ENCODE measurements at regions not wholly inside any gene's neighbourhood (a gene's known extent, or its start where the extent isn't known, plus 50 kb on each side); places are given as distances from the start of the nearest gene placed in this dataset.

DNA sequence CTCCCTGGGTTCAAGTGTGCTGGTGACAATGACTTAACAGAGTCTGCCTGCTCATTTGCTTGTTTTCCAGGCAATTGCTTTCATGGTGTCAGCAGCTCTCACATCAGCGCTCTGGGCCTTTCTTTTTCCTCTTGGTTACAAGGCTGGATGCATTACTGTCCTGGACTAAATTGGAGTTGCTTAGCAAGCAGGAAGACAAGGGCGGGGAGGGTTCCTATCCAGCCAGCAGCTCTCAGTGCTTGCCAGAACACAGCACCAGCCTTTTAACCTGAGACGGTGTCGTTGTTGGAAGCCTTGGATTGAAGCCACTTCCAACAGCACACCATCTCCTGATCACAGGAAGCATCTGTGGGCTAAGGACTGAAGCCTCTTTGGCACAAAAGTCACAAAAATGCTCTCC is 606.9 kb downstream of the CDH26 start:
- TF ChIP-seq, protein P1, sequence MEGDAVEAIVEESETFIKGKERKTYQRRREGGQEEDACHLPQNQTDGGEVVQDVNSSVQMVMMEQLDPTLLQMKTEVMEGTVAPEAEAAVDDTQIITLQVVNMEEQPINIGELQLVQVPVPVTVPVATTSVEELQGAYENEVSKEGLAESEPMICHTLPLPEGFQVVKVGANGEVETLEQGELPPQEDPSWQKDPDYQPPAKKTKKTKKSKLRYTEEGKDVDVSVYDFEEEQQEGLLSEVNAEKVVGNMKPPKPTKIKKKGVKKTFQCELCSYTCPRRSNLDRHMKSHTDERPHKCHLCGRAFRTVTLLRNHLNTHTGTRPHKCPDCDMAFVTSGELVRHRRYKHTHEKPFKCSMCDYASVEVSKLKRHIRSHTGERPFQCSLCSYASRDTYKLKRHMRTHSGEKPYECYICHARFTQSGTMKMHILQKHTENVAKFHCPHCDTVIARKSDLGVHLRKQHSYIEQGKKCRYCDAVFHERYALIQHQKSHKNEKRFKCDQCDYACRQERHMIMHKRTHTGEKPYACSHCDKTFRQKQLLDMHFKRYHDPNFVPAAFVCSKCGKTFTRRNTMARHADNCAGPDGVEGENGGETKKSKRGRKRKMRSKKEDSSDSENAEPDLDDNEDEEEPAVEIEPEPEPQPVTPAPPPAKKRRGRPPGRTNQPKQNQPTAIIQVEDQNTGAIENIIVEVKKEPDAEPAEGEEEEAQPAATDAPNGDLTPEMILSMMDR (IDR thresholded peaks at IDR 0.05; ENCODE audit: low read depth, low read length, missing control alignments) = no peak
- no peak for DNase-seq
- in situ Hi-C loops (cut with HindIII; ENCODE audit: low pct_ligation_motif_present, low sequenced_read_pairs) = no loop called here
- no peaks in the 10 kb centered on the region for H3K27me3 ChIP-seq (replicated peaks)
- H3K36me3 ChIP-seq (replicated peaks) = no peaks in the 10 kb centered on the region
- H3K27ac ChIP-seq = no peak overlapping the region
- no peak overlapping the region for H3K4me3 ChIP-seq (ENCODE audit: low read depth, low read length)

GRCh38 chr20:60565551-60565950 is 607.3 kb downstream of the CDH26 start:
- DNase-seq = no peak
- in situ Hi-C loops (cut with HindIII; ENCODE audit: low pct_ligation_motif_present, low sequenced_read_pairs) = no loop called here
- H3K27ac ChIP-seq = no peak overlapping the region
- no peaks in the 10 kb centered on the region for H3K36me3 ChIP-seq (replicated peaks)
- TF ChIP-seq, protein P1 (IDR thresholded peaks at IDR 0.05; ENCODE audit: low read depth, low read length, missing control alignments) = no peak
- no peaks in the 10 kb centered on the region for H3K27me3 ChIP-seq (replicated peaks)
- no peak overlapping the region for H3K4me3 ChIP-seq (ENCODE audit: low read depth, low read length)

GRCh38 chr20:60569116-60569515 is 610.9 kb downstream of the CDH26 start:
- DNase-seq = no peak
- Histone ChIP-seq H3K36me3 (replicated peaks) (no peaks in the 10 kb centered on the region), H3K27me3 (replicated peaks) (no peaks in the 10 kb centered on the region), H3K4me3 (ENCODE audit: low read depth, low read length) (no peak overlapping the region), H3K27ac (no peak overlapping the region)
- in situ Hi-C loops (cut with HindIII; ENCODE audit: low pct_ligation_motif_present, low sequenced_read_pairs) = no loop called here
- TF ChIP-seq, protein P1 (IDR thresholded peaks at IDR 0.05; ENCODE audit: low read depth, low read length, missing control alignments) = no peak

DNA sequence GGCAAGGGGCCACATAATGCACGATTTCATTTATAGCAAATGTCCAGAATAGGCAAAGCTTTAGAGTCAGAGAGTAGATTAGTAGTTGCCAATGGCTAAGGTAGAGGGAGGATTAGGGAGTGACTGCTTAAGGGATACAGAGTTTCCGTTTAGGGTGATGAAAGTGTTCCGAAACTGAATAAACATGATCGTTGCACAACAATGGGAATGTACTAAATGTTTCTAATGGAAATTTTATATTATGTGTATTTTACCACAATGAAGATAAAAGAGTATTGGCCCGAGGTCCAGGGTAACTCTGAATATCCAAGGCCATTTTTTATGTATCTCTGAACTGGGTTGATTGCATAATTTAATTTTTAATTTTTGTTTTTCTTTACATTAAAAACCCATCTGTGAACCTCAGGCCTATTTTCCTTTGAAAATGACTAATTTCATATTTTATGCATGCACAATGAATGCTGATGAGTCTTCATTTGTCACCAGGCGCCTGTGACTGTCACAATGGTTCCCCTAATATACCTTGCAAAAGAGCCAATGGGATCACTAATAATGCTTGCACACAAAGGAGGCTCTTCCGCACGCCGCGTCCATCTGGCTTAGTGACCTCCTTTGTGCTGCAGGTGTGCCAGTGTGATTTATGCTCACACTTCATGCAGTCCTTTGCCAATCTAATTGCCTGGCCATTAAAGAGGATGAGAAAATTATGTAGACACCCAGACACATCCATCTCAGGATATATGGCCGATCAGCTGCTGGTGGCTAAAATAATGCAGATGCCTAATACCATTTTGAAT is 612.5 kb downstream of the CDH26 start:
- no peaks in the 10 kb centered on the region for H3K36me3 ChIP-seq (replicated peaks)
- no peaks in the 10 kb centered on the region for H3K27me3 ChIP-seq (replicated peaks)
- TF ChIP-seq, protein P1 (IDR thresholded peaks at IDR 0.05; ENCODE audit: low read depth, low read length, missing control alignments) = no peak
- H3K27ac ChIP-seq = no peak overlapping the region
- in situ Hi-C loops (cut with HindIII; ENCODE audit: low pct_ligation_motif_present, low sequenced_read_pairs) = no loop called here
- no peak overlapping the region for H3K4me3 ChIP-seq (ENCODE audit: low read depth, low read length)
- no peak for DNase-seq

DNA sequence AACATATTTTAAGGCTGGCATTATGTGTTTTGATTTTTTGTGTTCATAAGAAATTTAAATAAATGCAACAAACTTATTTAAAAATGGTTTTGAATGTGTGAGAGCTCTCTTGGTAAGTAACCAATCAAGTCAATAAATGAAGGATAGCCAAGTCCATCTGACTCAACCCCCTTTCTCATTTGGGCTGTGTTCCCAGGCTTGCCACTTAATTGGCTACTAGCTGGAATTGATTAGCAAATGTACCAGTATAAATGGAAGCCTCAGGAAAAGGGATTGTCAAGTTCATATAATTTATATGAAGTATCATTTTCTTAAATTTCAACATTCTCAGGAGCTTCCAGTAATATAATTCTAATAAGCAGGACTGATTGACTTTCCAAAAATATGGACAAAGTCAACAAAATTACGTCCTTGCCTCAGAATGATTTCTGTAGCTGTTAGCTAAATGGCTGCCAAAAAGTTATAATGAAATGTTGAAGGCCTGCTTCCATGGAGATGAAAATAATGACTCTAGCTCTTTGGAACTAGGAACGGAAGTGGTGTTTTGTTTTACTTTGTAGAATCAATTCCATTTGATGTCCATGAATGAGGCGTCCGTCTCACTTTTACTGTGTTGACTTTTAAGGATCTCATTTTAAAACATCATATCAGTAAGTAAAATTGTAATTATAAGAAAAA is 614.9 kb downstream of the CDH26 start:
- DNase-seq = no peak
- H3K27ac ChIP-seq = no peak overlapping the region

More for the DNA sequence above, 614.9 kb downstream of the CDH26 start:
- H3K27me3 ChIP-seq (replicated peaks) = no peaks in the 10 kb centered on the region
- H3K36me3 ChIP-seq (replicated peaks) = no peaks in the 10 kb centered on the region
- in situ Hi-C loops (cut with HindIII; ENCODE audit: low pct_ligation_motif_present, low sequenced_read_pairs) = no loop called here
- H3K4me3 ChIP-seq (ENCODE audit: low read depth, low read length) = no peak overlapping the region
- TF ChIP-seq, protein P1 (IDR thresholded peaks at IDR 0.05; ENCODE audit: low read depth, low read length, missing control alignments) = no peak
